Limb (tissue), 2 donors: ENCODE measurements at regions not wholly inside any gene's neighbourhood (a gene's known extent, or its start where the extent isn't known, plus 50 kb on each side); places are given as distances from the start of the nearest gene placed in this dataset.
"Not testable (repeated sequence)": the region's sequence is repeated elsewhere in the genome, so short reads cannot be mapped to it uniquely, and the experiment has no call there.

Experiments
- DNase-seq, 2 donors: peaks; one replicate each; pipeline ENCODE4 v3.0.0-alpha.2; 2016; ENCODE audit errors: extremely low spot score in 2 of 2

GRCh38 chr2:173467751-173468150, 113.1 kb downstream of the CDCA7 start:
- DNase-seq, result no peak

DNA sequence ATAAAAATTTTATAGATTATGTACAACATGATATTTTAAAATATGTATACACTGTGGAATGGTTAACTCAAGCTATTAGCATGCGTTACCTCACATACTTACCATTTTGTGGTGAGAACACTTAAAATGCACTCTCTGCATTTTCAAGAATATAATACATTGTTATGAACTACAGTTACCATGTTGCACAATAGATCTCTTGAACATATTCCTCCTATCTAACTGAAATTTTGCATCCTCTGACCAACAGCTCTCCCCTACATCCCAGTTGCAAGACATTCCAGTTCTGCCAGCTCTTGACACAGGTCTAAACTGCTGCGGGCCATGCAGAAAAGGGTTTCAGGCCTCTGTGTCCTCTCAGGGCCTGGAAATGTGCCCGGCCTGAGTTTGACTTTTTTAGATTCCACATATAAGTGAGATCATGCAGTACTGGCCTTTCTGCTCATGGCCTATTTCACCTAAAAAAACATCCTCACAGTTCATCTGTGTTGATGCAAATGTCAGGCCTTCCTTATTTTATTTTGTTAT, 113.7 kb downstream of the CDCA7 start:
- DNase-seq, result no peak

DNA sequence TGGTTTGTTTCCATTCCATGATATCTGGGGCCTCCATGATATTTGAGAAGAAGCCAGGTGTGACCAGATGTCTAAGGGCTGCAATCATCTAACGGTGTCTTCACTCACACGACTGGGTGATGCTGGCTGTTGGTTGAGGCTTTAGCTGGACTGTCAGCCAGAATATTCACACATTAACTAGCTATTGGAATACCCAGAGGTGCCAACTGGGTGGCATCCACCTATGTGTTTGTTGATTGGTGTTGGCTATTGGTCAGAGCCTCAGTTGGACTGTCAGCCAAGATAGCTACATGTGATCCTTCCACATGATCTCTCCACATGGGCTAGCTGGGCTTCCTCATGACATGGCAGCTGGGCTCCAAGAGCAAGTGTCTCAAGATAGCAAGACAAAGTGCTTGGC, 117.4 kb downstream of the CDCA7 start:
- no peak for DNase-seq

GRCh38 chr2:173483137-173483536, 128.5 kb downstream of the CDCA7 start:
- DNase-seq, result no peak

DNA sequence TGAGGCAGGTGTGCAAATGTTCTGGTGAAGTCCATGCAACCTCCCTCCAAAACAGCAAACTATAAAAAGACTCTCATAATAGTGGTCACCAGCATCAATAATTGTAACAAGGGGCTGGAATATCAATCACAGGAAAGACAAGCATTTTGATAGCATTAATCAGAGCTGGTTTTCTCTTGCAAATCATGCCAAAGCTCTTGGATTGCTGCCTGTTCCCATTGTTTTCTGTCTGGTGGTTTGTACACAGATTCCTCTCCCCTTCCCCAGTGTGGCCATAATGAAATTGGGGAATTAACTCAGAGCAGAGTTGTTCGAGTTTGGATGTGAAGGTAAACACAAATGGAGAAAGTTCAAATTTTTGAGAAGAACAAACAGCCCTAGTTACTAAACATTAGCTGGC, 134.2 kb downstream of the CDCA7 start:
- no peak for DNase-seq

DNA sequence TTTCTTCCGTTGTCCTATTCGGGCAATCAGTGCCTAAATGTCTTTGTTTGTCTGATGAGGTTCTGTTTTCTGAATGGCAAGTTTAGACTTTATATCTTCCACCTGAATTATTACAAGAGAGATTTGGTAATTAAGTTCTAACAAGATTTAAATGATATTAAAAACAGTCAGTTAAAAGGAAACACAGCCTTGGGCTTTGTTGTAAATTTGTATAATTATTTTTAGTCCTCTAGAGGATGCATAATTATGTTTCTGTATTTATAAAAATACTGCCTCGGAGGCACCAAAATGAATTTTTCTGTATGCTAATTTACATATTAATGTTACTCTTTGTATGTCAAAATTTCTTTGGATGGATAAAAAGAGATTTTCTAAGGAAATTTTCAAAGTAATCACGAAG, 136.7 kb downstream of the CDCA7 start:
- no peak for DNase-seq

DNA sequence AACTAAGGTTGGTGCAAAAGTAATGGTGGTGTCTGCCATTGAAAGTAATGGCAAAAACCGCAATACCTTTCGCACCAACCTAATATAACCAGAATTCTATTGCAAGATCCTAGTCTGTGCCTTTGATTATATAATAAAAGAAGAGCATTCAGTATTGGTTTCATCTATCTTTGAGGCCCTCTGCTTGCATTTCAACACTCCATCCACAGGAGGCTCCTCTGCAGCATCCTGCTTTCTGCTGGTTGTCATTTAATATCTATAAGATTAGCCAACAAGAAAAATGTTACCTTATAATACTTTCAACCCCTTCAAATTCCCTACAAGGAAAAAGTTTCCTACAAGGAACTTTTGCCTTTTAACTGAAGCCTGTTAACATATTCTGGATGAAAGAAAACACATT, 139.2 kb downstream of the CDCA7 start:
- no peak for DNase-seq

DNA sequence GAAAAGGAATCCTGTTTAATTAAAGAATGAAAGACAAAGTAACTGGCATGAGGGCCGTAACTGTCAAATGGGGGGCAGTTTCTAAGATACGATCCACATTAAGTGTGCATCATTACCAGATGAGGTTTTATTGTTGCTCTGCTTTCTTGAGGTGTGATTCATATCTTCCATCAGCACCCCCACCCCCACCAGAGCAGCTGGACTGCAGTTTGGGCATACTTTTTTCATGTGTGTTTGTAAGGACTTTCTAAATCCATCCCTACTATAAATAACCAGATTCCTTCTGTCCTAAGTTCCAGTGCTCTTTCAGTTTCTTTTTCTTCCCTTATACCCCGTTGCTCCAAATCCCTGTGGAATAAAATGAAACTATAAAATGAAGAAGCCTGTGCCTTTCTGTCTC, 142.1 kb downstream of the CDCA7 start:
- no peak for DNase-seq

DNA sequence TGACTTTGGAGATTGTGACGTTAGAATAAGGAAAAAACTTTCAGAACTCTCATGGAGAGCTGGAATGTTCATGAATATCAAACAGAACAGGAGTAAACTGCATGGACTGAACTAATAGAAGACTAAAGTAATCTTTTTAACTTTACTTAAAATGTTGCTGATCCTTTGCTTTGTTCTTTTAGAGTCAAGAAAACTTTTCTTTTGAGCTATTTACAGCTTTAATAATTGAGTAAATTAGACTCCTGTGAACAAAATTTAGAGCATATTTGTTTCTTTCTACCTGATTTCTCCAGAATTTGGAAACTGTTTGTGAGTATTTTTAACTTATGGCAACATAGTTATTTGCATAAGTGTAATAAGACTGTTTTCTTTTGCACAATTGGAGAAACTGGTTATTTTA, 146.3 kb downstream of the CDCA7 start:
- no peak for DNase-seq

DNA sequence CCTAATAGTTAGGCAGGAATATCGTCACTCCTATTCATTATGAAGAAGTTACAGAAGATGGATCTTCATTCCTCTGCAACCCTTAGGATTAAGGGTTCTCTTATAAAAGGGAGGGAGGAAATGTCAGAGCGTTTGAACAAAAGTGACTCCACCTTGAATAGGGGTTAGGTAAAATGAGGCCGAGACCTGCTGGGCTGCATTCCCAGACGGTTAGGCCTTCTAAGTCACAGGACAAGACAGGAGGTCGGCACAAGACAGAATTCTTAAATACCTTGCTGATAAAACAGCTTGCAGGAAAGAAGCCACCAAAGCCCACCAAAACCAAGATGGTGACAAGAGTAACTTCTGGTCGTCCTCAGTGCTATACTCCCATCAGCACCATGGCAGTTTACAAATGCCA, 147.6 kb downstream of the CDCA7 start:
- no peak for DNase-seq

DNA sequence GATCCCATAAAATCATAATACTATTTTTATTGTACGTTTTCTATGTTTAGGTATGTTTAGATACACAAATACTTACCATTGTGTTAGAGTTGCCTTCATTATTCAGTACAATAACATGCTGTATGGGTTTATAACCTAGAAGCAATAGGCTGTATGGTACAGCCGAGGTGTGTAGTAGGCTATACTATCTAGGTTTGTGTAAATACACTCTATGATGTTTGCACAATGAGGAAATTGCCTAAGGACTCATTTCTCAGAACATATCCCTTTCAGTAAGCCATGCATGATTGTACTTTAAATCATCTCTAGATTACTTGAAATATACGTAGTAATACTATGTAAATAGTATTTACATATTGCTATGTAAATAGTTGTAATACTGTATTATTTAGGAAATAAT, 156.7 kb downstream of the CDCA7 start:
- no peak for DNase-seq

DNA sequence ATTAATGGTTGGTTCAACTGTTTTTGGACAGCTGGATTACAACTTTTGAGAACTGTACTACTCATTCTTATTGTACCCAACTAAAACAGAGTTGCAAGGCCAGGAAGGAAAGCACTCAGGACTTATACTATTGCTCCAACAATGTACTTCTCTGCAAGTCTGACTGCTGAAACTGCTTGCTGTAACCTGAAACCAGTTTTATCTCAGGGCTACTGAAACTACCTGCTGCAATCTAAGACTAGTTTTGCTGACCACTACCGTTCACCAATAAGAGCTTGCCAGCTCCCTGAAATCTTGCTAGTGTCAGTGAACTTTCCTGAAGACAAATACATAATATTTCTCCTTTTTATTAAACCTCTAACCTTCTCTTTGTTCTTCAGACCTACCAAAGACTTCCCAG, 157.3 kb downstream of the CDCA7 start:
- no peak for DNase-seq

DNA sequence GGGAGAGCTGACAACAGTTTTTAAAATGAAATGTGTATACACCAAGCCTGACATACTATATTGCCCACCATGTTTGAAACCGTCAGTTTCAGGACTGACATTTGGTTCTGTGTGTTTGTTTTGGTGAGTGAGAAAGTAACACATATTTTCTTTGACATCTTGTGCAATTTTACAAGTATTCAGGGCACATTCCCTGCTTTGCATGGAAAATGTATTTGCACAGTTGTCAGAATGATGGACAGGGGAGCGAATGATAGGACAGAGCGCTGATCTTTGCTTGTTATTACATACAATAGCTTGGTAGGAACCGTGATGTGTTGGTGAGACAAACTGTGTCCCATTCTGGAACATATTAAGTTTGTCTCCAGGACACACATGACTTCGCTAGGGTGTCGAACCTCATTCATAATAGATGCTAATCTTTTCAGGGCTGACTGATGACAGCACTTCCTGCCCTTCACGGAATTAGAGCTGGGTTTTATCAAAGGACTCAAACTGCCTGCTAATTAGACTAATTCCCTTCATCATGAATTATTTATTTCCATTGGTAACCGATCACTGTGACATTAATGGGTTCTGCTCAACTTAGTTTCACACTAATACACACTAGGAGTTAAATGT, 158.5 kb downstream of the CDCA7 start:
- DNase-seq, result no peak

DNA sequence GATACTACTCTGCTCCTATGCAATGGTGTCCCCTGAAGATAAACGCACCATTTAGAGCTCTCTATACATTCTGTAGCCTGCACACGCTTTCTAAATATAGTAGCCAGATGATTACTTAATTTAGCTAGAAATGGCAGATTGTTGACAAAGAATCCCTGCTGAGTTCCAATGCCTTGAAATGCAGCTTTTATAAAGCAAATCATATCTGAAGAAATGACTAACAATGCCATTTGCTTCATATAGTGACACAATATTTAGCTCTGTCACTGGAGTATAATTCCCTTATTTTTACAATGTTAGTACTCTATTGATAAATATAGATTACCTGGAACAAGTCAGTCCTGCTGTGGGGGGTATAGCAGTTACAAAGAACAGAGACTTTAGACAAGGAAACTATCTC, 166.2 kb downstream of the CDCA7 start:
- DNase-seq, result no peak

DNA sequence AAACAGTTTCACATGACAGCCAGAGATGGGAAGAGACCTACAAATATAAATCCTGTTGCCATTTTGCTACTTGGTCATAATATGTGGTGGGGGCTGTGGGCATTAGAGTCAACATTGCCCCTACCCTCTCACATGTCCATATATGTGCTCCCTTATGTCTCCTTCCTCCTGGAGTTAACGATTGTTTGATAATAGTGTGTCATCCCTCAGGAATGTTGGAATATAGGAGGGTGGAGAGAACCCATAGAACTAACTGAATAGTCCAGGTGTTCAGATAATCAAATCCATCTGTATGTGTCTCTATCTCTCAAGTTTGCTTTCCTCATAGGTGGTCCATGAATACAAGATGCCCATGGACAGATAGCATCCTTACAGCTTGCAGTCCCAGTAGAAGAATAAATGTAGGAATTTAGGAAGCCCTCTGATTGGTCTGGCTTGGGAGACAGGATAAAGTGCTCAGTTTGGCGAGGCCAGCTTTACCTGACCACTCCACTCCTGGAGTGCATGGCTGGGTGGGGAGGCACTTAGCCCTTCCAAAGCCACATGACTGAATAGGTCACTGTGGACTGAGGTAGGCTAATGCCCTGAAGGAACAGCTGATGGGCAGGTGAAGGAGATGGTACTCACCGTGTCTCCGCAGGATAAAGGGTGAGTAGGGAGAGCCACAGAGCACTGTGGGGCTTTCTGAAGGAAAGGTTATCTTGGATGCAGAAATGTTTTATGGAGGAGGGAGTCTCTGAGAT, 166.9 kb downstream of the CDCA7 start:
- DNase-seq, result no peak

DNA sequence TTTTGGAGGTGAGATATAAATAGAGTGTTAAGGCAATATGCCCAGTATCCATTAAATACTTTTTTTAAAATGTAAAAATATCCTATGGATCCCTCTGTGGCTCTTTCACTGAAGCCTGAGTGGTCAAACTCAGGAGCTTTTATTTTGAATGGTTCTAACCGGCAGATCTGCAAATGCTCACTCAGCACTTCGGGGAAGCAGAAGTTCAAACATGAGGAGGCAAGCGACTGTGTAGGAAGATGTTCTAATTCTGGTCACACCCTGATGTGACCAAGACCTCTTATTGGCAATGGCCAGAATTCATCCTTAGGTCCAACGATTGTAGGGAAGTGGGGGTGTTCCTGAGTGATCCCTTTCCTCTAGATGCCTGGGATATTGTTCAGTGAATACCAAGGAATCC, 168.8 kb downstream of the CDCA7 start:
- no peak for DNase-seq

DNA sequence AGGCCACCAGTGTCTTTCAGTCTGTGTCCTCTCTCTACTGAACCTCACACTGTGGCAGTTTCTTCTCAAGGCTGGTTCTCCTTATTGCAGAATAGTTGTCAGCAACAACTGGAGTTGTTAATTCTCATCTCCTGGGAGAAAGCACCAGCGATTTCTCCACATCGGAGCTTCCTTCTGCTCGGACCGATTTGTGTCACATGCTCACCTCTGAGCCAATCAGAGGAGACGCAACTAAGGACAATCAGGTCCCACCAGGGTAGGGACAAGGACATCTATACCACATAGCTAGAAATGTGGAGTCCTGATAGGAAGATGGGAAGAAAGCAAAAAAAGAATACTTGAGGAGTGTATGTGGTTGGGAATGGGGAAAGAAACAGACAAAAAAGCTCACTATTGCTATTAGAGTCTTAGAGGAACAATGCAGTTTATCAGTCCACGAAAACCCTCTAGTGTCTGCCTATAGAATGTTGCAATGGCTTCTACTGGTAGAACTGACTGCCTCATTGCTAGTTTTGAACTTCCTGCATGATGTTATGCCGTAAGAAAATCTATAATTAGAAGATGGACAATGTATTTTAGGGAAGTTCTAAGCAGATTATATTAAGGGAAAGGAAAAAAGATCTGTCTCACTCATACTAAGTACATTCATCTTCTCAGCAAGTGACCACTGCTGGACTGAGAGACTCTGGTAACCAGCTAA, 169.7 kb downstream of the CDCA7 start:
- no peak for DNase-seq

DNA sequence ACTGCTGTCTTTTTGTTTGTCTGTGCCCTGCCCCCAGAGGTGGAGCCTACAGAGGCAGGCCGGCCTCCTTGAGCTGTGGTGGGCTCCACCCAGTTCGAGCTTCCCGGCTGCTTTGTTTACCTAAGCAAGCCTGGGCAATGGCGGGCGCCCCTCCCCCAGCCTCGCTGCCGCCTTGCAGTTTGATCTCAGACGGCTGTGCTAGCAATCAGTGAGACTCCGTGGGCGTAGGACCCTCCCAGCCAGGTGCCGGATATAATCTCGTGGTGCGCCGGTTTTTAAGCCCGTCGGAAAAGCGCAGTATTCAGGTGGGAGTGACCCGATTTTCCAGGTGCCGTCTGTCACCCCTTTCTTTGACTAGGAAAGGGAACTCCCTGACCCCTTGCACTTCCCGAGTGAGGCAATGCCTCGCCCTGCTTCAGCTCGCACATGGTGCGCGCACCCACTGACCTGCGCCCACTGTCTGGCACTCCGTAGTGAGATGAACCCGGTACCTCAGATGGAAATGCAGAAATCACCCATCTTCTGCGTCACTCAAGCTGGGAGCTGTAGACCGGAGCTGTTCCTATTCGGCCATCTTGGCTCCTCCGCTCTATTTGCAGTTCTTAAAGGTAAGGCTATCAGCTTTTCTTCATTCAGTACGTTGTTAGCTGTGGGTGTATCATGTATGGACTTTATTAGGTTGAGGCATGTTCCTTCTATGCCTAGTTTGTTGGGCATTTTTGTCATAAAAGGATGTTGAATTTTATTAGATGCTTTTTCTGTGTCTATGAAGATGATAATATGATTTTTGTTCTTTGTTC, 178.3 kb downstream of the CDCA7 start:
- DNase-seq, result not testable (repeated sequence)

- DNase-seq, result no peak
Observed at GRCh38 chr2:173537694-173538093, 183.0 kb downstream of the CDCA7 start.

DNA sequence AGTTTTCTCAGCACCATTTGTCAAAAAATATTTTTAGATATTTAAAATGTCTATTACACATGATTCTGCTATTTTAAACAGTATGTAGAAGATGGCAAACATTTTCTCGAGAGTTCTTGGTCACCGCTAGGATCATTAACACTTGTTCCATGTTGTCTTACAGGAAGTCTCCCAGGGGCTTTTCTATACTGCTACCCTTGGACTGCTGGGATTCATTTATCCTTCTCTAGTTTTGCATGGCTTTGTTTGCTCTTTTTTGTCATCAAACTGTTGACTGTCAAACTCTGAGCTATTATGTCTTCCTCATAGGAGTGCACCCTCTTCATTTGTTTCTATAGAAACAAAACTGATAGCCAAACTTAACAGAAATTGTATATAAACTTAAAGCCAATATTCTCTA, 184.9 kb downstream of the CDCA7 start:
- no peak for DNase-seq

GRCh38 chr2:173544641-173545363, 190.1 kb downstream of the CDCA7 start:
- DNase-seq, result no peak
